NCI-H345 (cell line): ENCODE measurements at regions not wholly inside any gene's neighbourhood (a gene's known extent, or its start where the extent isn't known, plus 50 kb on each side); places are given as distances from the start of the nearest gene placed in this dataset.
A peak's percentile ranks its signal among the peaks of the same experiment; 100 is the strongest.
"Not testable (repeated sequence)": the region's sequence is repeated elsewhere in the genome, so short reads cannot be mapped to it uniquely, and the experiment has no call there.

ENCODE experiments used
- DNase-seq: peaks from one replicate; lab custom pipeline; 2025; lab: John Stamatoyannopoulos, UW

DNA sequence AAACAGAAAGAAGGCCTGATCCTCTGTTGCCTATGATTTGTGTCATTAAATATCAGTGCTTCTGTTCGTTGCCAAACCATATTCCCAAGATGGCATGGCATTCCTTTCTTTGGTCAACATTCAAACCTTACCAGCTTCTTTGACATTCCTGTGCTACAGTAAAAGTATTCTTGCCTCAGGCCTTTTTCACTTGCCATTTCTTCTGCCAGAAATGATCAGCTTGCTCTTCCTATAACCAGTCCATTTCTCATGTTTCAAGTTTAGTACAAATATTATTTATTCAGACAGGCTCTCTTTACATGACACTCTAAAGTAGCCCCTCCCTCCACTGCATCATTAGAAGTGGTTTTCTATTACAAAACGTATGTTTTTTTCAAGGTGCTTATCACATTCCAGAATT, 278.3 kb downstream of the KCNJ2 start:
- DNase-seq: no peak

DNA sequence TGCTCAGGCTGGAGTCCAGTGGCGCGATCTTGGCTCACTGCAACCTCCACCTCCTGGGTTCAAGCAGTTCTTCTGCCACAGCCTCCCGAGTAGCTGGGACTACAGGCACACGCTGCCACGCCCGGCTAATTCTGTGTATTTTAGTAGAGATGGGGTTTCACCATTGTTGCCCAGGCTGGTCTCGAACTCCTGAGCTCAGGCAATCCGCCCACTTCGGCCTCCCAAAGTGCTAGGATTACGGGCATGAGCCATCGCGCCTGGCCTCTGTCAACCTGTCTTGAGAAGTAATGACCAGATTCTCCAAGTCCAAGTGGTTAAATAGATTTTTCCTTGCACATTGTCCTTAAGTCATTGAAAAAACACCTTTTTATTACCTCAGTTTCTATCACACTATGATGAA, 283.7 kb downstream of the KCNJ2 start:
- not testable (repeated sequence) for DNase-seq

DNA sequence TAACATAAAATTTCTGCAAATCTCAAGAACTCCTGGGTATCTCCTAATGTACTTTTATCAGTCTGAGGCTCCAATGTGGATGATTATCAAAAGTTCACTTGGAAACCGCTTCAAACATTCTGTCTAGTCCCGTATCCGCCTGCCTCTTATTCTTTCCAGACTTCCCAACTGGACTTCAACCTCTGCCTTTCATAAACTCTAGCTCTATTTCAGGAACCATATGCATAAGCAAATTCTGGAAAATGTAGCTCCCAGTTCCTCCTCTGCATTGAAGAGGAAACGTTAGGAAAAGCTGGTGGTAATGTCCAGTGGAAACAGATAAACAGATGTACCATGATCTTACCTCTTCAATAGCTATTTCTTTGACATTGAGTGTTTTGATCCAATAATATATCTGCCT, 285.0 kb downstream of the KCNJ2 start:
- DNase-seq: no peak

DNA sequence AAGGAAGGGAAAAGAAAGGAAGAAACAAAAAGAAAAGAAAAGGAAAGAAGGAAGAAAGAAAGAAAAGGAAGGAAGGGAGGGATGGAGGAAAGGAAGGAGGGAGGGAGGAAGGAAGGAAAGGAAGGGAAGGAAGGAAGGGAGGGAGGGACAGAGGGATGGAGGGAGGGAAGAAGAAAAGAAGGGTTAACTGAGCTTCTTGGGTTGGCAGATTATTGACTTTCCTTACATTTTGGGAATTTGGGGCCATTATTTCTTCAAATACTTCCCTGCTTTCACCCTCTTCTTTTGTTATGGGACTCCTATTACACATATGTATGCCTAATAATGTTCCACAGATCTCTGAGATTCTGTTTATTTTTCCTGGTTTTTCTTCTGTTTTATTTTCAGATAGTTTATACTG, 285.6 kb downstream of the KCNJ2 start:
- no peak for DNase-seq

DNA sequence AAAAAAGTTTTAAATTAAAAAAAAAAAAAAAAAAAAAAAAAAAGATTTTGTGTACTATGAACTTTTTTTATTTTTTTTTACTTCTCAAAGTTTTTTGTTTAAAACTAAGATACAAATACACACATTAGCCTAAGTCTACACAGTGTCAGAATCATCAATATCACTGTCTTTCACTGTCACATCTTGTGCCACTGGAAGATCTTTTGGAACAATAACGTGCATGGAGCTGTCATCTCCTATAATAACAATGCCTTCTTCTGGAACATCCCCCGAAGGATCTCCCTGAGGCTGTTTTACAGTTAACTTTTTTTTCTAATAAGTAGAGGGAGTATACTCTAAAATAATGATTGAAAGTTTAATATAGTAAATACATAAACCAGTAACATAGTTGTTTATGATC, 295.7 kb downstream of the KCNJ2 start:
- DNase-seq: no peak

DNA sequence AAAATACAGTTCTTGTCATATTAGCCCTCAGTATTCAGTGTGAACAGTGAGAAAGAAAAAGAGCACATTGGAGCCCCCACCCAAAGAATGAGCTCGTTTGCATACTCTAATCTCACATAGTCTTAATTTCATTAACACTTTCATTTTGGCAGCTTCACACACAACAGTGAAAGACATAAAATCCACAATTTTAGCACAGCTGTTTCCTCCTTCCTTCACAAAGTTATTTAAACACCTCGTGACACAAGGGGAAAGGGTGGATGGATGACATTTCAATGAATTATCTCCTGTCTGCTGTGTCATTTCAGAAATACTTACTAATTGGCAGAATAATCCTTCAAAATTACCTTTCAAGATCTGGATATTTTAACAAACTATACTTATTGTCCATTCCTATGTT, 299.3 kb downstream of the KCNJ2 start:
- DNase-seq: no peak

DNA sequence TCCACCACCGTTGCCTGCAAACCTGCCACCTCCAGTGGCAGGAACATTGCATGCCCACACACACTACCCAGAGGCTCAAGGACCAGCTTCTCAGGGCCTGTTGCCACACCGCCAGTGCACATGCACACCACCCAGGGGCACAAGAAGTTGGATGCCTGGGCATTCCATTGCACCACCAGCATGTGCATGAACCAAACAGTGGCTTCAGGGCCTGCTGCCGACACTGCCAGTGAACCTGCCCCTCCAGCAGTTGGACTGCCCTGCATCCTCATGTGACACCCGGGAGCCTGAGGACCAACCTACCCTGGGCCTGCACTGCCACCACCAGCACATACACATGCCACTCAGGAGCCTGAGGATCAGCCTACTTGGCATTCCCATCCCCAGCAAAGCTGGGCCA, 303.7 kb downstream of the KCNJ2 start:
- no peak for DNase-seq

DNA sequence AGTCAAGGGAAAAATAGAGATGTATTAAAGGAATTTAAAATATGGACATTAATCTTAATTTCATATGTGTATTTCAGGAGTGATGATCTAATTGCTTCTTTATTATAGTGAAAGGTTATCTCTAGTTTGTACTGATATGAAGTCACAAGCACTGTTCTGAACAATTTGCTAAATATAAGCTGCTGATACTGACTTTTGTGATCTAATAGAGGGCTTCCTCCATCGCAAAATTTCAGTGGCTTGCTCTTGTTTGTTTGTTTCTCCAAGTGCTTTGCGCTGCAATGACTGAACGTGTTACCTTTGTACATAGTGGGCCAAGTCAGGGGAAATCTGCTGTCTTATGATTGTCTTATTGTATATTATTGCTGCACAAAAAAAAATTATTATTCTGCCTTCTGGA, 307.0 kb downstream of the KCNJ2 start:
- no peak for DNase-seq

DNA sequence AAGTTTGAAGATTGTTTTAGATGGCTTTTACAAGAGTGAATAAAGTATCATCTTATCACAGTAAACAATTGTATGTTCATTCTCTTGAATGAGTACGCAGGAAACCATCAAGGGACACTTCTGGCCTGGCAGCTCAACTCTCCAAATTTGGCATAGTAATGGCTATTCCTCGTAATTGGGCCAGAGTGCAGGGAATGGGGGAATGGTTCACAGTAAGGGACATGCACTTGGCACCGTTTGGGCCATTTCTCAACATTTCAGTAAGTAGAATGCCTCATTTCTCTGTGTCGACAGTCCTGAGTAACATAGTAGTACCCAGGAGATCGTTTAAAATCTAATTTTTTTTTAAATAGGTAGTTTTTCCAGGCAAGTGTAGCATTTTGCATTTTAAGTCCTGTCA, 309.6 kb downstream of the KCNJ2 start:
- DNase-seq: no peak

DNA sequence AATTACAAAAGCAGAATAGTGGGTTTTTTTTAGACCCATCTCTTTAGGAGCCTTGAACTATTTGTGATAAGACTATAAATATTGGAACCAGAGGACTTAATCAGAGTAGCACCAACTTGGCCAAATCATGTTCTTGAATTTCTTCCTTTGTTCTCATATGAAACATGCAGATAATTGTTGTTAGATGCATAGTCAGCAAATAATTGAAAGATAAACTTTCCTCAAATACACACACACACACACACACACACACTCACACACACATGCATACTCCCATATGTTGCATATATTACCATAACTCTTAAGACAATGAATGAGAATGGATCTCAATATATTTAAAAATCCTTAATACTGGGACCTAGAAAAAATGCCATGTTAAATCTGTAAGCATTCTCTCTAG, 310.4 kb downstream of the KCNJ2 start:
- DNase-seq: no peak

DNA sequence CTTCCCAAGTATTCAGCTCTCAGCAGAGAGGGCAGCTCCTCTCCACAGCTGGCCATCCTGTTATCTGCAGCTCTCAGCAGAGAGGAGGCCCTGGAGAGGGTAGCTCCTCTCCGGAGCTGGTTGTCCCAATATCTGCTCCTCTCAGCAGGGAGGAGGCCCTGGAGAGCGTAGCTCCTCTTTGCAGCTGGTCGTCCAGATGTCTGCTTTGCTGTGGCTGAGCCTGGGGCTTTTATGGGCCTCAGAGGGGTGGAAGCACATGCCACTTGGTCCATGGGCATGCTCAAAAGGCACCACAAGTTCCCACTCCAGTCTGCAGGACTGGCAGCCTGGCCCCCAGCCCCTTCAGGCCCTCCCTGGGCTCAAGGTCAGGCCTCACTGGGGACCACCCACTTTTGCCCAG, 314.3 kb downstream of the KCNJ2 start:
- DNase-seq: no peak

DNA sequence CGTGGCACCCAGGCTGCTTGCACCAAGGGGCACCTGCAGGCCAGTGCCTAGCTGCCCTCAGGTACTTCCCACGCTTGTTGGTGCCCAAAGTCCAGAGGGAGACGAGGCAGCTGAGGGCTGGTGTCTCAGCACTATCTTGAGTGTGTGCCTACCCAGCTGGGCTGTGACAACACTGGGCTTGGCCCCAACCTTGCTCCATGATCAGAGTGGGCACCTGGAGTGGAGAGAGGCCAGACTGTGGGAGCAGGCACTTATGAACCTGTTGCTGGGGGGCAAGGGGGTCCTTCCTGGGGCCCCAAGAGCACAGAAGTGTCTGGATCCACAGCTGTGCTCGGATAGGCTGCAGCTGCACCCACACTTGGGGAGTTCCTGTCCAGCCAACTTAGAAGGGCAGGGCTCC, 314.7 kb downstream of the KCNJ2 start:
- no peak for DNase-seq

DNA sequence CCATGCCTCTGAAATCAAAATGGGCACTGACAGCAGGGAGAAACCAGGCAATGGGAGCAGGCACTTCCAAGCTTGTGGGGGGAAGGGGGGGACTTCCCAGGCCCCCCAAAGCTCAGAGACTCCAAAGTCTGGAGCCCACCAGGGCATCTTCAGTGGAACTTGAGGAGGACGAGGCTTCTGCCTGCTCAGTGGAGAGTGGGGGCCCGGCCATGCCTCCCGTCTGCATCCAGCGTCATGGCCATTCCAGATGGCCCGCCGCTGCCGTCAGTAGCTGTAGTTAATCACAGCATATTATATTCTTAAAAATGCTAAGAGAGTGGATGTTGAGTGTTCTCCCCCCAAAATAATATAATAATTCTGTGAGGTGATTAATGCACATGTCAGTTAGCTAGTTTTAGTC, 315.2 kb downstream of the KCNJ2 start:
- no peak for DNase-seq

DNA sequence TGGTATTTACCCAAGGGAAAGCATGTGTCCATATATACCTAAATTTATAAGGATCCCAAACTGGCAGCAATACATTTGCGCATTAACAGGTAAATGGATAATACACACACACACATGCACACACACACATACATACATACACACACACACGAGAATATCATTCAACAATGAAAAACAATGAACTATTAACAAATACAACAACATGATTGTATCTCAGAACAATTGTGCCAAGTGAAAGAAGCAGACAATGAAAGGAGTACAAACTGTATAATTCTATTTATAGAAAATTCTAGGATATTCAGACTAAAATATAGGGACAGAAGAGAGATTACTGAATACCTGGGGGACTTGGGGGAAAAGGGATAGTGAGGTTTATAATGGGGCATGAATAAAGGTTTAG, 323.0 kb downstream of the KCNJ2 start:
- no peak for DNase-seq

DNA sequence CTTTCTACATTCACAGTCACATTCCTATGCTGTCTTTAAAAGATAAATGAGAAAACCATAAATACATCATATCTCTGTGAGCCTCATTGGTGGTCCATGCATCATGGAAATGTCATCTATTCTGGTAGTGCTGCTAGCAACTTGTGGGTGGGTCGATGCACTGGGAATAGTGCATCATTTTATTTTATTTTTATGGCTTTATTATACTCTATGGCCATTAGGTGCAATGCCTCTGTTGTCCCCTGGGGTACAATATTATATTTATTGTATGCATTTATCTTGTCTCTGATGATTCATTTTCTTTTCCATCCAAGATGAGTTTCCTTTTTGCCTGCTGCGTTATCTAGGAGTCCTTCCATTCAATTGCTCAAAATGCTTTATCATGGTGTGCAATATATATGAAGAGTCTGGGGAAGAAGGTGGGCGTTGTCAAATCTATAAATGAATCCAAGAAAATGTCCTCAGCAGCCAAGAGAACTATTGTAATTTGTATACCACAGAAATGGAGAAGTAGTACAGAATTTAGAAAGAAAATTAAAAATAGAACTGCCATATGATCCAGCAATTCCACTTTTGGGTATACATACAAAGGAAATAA, 324.0 kb downstream of the KCNJ2 start:
- no peak for DNase-seq

DNA sequence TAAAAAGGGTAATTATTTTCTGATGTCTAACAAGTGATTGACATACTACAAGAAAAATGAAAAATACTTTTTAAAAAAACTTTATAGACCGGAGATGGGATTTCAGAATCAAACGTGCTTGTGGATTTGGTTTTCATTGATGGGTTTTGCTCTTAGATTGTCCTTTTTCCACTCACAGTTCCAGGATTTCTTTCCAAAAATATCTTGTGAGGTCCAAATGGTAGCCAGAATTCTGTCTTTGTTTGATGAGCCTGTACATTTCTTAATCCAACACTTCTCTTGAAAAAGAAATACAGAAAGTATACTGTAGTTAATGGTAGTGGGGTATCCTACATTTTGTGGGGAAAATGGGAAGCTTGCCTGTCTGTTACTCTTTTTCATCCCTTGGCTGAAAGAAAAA, 329.3 kb downstream of the KCNJ2 start:
- no peak for DNase-seq

DNA sequence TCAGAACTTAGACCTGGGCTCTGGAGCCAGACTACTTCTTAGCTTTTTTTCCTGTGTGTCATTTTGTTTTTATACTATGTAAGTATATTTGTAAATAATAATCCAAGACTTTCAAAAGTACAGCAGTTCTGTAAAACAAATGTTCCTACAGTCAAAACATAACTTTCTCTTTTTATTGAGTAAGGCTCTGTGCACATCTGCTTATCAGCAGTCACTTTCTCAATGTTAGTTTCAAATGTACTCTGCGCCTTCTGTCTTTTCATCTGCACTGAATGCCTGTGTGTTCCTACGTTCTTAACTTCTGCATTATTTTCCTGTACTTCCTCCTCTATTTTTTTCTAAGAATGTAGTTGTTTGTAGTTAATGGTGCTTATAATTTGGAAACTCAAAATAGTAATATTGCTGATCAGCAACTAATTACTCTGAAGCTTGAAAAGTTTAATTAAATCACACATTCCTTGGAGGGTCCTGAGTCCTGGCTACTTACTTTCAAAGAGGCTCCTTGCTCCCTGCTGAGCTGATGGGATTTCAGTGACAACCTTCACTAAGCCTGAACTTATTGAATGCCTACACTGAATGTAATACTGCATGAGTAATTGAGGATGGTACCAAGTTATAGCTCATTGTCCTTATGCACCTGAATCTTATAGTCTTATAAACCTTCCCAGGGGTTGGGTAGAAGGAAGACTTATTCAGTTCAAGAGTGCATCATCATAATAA, 329.9 kb downstream of the KCNJ2 start:
- DNase-seq: no peak

DNA sequence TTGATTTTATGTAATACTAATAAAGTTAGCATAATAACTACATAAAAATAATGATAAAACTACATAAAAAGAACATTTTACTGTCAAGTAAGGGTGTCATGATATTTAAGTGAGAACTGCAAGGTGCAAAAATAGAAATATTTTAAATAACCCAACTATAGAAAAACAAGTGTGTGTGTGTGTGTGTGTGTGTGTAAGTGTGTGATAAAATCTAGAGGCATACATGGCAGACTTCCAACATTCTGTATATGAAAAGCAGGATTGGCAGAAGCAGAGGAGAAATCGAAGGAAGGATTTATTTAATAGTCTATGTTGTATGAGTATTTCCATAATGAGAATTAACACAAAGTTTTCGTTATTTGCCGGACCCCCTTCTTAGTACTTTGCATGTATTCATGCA, 334.1 kb downstream of the KCNJ2 start:
- no peak for DNase-seq

DNA sequence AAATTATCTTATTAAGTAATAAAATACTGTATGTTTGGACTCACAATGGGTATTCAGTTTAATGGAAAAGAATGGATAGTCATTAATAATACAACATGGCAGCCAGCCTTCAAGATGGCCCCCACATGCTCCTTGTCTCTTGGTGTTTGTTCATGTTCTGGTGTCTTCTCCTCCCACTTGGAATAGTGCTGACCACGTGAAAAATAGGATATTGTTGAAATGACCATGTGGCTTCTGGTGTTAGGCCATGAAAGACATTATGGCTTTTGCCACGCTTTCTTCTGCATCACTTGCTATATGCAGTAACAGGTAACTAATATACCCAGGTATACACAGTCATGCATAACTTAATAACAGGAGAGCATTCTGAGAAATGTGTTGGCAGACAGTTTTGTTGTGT, 341.0 kb downstream of the KCNJ2 start:
- no peak for DNase-seq

DNA sequence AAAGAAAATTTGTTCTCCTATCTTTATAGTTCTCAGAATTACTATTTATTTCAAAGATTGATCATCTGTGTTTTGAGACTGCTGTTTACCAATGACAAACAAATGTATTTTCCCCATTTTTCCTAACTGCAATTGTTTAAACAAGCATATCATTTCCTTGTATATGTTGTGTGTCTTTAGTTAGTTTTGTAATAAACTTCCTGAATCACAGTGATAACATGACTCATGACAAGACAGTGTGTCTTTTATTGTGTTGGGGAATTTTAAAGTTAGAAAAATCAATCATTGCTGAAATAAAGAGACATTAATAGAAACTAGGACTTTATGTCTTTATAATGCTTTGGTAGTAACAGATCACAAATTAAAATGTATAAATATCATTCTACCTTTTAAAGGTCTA, 348.5 kb downstream of the KCNJ2 start:
- DNase-seq: no peak

DNA sequence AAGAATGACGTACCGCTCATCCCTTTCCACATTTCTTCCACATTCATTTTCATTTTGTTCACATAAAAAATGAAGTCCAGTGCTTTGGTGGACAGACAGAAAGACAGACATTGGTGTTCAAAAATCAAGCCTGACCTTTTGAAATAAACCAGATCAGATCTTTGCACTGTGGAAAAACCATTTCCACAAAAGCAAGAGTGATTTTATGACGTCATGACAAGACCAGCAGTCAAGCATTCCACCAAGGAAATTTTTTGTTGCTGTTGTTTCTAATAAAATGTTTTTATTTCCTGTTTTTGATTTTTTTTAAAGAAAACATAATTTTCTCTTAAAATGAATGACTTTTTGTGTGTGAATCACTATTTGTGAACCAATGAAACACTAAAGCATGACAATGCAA, 350.0 kb downstream of the KCNJ2 start:
- DNase-seq: no peak

DNA sequence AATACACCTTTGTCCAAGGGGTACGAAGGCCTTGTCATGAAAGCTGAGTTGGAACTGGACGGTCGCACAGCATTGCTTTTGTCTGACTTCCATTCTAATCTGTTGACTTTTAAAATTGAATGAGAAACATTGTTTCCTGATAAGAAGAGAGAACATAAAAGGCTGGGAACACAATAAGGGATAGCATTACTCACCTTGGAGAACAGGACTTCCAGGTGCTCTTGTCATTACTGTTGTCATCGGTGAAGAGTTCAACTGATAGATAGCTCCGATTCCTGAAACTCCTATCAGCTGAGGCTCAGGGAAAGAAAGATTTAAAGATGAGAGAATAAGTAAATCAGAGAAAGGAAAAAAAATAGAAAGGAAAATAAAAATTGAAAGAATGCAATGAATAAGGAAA, 351.1 kb downstream of the KCNJ2 start:
- peak; percentile 63 for DNase-seq

DNA sequence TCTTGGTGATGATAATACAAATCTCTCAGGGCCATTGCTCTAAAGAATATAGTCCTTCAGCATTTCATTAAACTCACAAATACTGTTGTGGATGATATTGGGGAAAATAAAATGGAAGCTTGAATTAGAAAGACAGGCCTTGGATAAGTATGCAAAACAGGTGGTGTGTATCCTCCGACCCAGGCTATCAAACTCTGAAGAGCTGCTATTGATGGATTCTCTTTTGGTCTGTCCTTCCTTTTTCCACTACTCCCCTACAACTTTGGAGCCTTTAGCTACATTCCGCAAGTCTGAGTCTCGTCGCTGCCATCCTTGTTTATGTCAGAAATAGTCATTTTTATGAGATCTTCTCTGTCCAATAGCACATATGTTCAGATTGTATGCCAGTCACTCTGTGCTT, 351.6 kb downstream of the KCNJ2 start:
- DNase-seq: no peak

DNA sequence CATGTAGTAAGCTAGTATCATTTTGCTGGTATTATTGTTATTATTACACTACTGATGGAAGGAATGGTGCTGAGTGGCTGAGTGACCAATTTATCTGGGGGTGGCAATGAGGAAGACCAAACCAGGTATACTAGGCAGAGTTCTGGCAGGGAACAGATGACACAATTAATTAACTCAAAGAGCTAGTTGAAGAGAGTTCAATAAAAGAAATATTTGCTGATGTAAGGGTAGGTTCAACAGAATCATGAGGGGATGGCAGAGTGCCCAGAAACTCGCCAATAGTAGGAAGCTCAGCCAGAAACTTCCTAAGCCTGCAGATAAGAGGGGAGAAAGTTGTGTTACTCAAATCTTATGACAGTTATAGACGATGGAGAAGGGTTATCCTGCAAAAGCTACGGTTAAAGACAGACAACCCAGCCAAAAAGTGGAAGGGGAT, 352.5 kb downstream of the KCNJ2 start:
- DNase-seq: peak; percentile 56
